Neural cell (in vitro differentiated cells): ENCODE measurements at regions not wholly inside any gene's neighbourhood (a gene's known extent, or its start where the extent isn't known, plus 50 kb on each side); places are given as distances from the start of the nearest gene placed in this dataset.

Experiments
- H2AFZ ChIP-seq: fragments of 200-600, 300-800 bp; sonication (generic), shearing (Covaris generic); 2 replicates; pipeline ENCODE4 v1.6.0; 2014; ENCODE audit warnings: low read depth, mild to moderate bottlenecking, antibody characterized with exemption, low read length, moderate library complexity
- H3F3A ChIP-seq: fragments of 200-600 bp; shearing (Covaris generic); 2 replicates; pipeline ENCODE4 v1.6.1; 2016; ENCODE audit warnings: mild to moderate bottlenecking, moderate library complexity, mixed read lengths, antibody characterized with exemption, low read length; ENCODE audit not compliant: insufficient read depth, poor library complexity, severe bottlenecking
- H3K27ac ChIP-seq: fragments of 200-600, 300-800 bp; sonication (generic), shearing (Covaris generic); 2 replicates; pipeline ENCODE4 v1.5.1; 2014; ENCODE audit warnings: mild to moderate bottlenecking, low read length, moderate library complexity
- H3K27me3 ChIP-seq: fragments of 300-800, 200-600 bp; sonication (generic), shearing (Covaris generic); 2 replicates; pipeline ENCODE4 v1.6.0; 2014; ENCODE audit warnings: mild to moderate bottlenecking, low read depth, low read length, moderate library complexity; ENCODE audit not compliant: insufficient read depth
- H3K36me3 ChIP-seq: fragments of 300-800, 200-600 bp; sonication (generic), shearing (Covaris generic); 2 replicates; pipeline ENCODE4 v1.5.1; 2014; ENCODE audit warnings: mild to moderate bottlenecking, antibody characterized with exemption, low read length, moderate library complexity; ENCODE audit not compliant: insufficient read depth
- H3K4me2 ChIP-seq: fragments of 300-800, 200-600 bp; sonication (generic), shearing (Covaris generic); 2 replicates; pipeline ENCODE4 v1.6.0; 2014; ENCODE audit warnings: mild to moderate bottlenecking, low read length
- H3K4me3 ChIP-seq: fragments of 300-800, 200-600 bp; sonication (generic), shearing (Covaris generic); 2 replicates; pipeline ENCODE4 v1.5.1; 2014; ENCODE audit warnings: mild to moderate bottlenecking, low read length, moderate library complexity
- H3K79me2 ChIP-seq: fragments of 200-600 bp; shearing (Covaris generic); replicated peaks from 2 replicates; pipeline ENCODE4 v1.6.0; 2014; ENCODE audit warnings: mild to moderate bottlenecking, low read length, moderate library complexity; ENCODE audit not compliant: insufficient read depth
- H3K9ac ChIP-seq: fragments of 300-800, 200-600 bp; sonication (generic), shearing (Covaris generic); 2 replicates; pipeline ENCODE4 v1.6.1; 2016; ENCODE audit warnings: mild to moderate bottlenecking, low read length, mixed read lengths
- H3K9me2 ChIP-seq: fragments of 200-600 bp; shearing (Covaris generic); 2 replicates; pipeline ENCODE4 v1.6.1; 2016; ENCODE audit warnings: mild to moderate bottlenecking, low read length, mixed read lengths; ENCODE audit not compliant: insufficient read depth
- H3K9me3 ChIP-seq: fragments of 200-600, 300-800 bp; sonication (generic), shearing (Covaris generic); 2 replicates; pipeline ENCODE4 v1.6.1; 2016; ENCODE audit warnings: mild to moderate bottlenecking, mixed run types, low read length, moderate library complexity, mixed read lengths
- H4K20me1 ChIP-seq: fragments of 200-600 bp; shearing (Covaris generic); 2 replicates; pipeline ENCODE4 v1.6.1; 2016; ENCODE audit warnings: mild to moderate bottlenecking, mixed run types; ENCODE audit not compliant: insufficient read depth
- EP300 ChIP-seq: fragments of 450-650 bp; conservative IDR thresholded peaks from 2 replicates; pipeline ENCODE4 v1.6.1; 2014; ENCODE audit warnings: antibody characterized with exemption, mild to moderate bottlenecking, moderate library complexity; ENCODE audit not compliant: poor library complexity, severe bottlenecking
- EZH2 ChIP-seq: fragments of 200-600, 300-800 bp; shearing (Covaris generic), sonication (generic); IDR thresholded peaks from 2 replicates; pipeline ENCODE4 v1.6.1; 2014; ENCODE audit warnings: antibody characterized with exemption, low read length, borderline replicate concordance, mild to moderate bottlenecking; ENCODE audit not compliant: insufficient read depth, poor library complexity, severe bottlenecking
- MXI1 ChIP-seq: fragments of 450-650 bp; conservative IDR thresholded peaks from 2 replicates; pipeline ENCODE4 v1.6.1; 2014; ENCODE audit warnings: antibody characterized with exemption, mild to moderate bottlenecking; ENCODE audit not compliant: poor library complexity, severe bottlenecking
- POLR2AphosphoS5 ChIP-seq: IDR thresholded peaks from 2 replicates; pipeline ENCODE4 v1.6.1; 2012
- RAD21 ChIP-seq: fragments of 450-650 bp; conservative IDR thresholded peaks from 2 replicates; pipeline ENCODE4 v1.6.1; 2014; ENCODE audit warnings: antibody characterized with exemption, mild to moderate bottlenecking, moderate library complexity
- SMC3 ChIP-seq: fragments of 450-650 bp; conservative IDR thresholded peaks from 2 replicates; pipeline ENCODE4 v1.6.1; 2014; ENCODE audit warnings: antibody characterized with exemption, mild to moderate bottlenecking, moderate library complexity; ENCODE audit not compliant: poor library complexity
- TAF1 ChIP-seq: IDR thresholded peaks from 2 replicates; pipeline ENCODE4 v1.6.1; 2012; ENCODE audit warnings: low read depth
- TF ChIP-seq, protein P1 (sequence below): IDR thresholded peaks from 2 replicates; pipeline ENCODE4 v1.6.1; 2012; ENCODE audit warnings: borderline replicate concordance
- TF ChIP-seq, protein P2 (sequence below): fragments of 450-650 bp; IDR thresholded peaks from 2 replicates; pipeline ENCODE4 v1.5.1; 2014; ENCODE audit warnings: antibody characterized with exemption, mild to moderate bottlenecking, moderate library complexity; ENCODE audit not compliant: poor library complexity, severe bottlenecking

DNA sequence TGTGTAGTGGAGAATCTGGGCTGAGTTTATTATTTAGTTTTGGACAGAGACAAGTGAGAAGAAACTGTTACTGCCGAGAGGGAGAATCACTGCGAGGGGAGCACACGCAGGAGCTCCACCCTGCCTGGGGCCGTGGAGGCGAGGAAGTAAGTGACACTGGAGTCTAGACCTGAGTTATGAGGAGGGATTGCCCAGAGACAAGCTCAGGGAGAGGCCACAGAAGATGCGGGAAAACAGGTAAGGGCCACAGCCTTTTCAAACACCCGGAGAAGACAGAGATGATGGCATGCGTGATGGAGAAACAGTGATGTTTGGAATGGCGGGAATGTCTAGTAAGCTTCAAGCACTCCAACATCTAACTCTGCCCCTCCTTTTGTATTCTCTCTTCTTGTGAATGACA lies 84.1 kb downstream of the TNFSF11 start:
- no peaks in the 10 kb centered on the region for H3K79me2 ChIP-seq
- no peak overlapping the region for H2AFZ ChIP-seq
- H3K36me3 ChIP-seq: no peaks in the 10 kb centered on the region
- no peak overlapping the region for H3K4me3 ChIP-seq
- no peak overlapping the region for H3K27ac ChIP-seq
- TF ChIP-seq, protein P1, sequence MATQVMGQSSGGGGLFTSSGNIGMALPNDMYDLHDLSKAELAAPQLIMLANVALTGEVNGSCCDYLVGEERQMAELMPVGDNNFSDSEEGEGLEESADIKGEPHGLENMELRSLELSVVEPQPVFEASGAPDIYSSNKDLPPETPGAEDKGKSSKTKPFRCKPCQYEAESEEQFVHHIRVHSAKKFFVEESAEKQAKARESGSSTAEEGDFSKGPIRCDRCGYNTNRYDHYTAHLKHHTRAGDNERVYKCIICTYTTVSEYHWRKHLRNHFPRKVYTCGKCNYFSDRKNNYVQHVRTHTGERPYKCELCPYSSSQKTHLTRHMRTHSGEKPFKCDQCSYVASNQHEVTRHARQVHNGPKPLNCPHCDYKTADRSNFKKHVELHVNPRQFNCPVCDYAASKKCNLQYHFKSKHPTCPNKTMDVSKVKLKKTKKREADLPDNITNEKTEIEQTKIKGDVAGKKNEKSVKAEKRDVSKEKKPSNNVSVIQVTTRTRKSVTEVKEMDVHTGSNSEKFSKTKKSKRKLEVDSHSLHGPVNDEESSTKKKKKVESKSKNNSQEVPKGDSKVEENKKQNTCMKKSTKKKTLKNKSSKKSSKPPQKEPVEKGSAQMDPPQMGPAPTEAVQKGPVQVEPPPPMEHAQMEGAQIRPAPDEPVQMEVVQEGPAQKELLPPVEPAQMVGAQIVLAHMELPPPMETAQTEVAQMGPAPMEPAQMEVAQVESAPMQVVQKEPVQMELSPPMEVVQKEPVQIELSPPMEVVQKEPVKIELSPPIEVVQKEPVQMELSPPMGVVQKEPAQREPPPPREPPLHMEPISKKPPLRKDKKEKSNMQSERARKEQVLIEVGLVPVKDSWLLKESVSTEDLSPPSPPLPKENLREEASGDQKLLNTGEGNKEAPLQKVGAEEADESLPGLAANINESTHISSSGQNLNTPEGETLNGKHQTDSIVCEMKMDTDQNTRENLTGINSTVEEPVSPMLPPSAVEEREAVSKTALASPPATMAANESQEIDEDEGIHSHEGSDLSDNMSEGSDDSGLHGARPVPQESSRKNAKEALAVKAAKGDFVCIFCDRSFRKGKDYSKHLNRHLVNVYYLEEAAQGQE: no peak
- no peak for TF ChIP-seq EP300
- TF ChIP-seq MXI1: no peak
- TF ChIP-seq SMC3: no peak
- no peak for TF ChIP-seq RAD21
- TF ChIP-seq POLR2AphosphoS5: no peak
- TF ChIP-seq TAF1: no peak
- TF ChIP-seq, protein P2, sequence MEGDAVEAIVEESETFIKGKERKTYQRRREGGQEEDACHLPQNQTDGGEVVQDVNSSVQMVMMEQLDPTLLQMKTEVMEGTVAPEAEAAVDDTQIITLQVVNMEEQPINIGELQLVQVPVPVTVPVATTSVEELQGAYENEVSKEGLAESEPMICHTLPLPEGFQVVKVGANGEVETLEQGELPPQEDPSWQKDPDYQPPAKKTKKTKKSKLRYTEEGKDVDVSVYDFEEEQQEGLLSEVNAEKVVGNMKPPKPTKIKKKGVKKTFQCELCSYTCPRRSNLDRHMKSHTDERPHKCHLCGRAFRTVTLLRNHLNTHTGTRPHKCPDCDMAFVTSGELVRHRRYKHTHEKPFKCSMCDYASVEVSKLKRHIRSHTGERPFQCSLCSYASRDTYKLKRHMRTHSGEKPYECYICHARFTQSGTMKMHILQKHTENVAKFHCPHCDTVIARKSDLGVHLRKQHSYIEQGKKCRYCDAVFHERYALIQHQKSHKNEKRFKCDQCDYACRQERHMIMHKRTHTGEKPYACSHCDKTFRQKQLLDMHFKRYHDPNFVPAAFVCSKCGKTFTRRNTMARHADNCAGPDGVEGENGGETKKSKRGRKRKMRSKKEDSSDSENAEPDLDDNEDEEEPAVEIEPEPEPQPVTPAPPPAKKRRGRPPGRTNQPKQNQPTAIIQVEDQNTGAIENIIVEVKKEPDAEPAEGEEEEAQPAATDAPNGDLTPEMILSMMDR: no peak
- no peak for TF ChIP-seq EZH2
- H3K27me3 ChIP-seq: no peaks in the 10 kb centered on the region
- no peak overlapping the region for H3K4me2 ChIP-seq
- no peaks in the 10 kb centered on the region for H4K20me1 ChIP-seq
- no peak overlapping the region for H3K9ac ChIP-seq
- H3K9me3 ChIP-seq: no peaks in the 10 kb centered on the region
- no peaks in the 10 kb centered on the region for H3F3A ChIP-seq
- H3K9me2 ChIP-seq: no peaks in the 10 kb centered on the region

DNA sequence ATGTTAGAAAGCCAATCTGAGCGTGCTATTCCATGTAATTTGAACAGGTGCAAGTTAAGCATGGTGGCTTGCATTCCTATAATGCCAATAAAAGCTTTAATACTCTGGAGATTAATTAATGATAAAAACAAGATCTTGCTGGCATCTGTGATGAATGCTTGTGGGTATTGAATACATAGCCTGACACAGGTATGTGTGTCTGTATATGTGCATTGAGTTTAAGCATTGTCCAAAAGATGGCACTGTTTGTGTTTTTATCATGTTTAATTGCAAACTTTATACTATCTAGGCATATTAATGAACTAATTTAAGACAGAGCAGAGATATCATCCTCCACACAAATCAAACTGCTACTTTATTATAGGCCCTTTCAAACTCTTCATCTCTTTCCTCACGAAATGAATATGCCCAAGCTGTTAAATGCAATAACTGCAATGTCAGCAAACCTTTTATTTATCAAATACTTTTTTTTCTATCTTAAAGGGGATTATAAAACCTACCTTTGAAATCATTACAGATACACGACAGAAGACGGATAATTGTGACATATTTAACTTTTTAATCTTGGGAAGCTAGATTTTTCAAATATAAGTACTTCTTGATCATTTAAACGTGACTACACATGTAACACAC lies 86.5 kb downstream of the TNFSF11 start:
- H4K20me1 ChIP-seq: no peaks in the 10 kb centered on the region
- no peaks in the 10 kb centered on the region for H3K79me2 ChIP-seq
- no peak overlapping the region for H3K9ac ChIP-seq
- peak; percentile 43 for TF ChIP-seq RAD21
- no peak for TF ChIP-seq TAF1
- TF ChIP-seq POLR2AphosphoS5: no peak
- no peak for TF ChIP-seq EZH2
- TF ChIP-seq, protein P1: no peak
- TF ChIP-seq, protein P2: peak; percentile 52
- no peak for TF ChIP-seq EP300
- no peak for TF ChIP-seq MXI1
- no peak for TF ChIP-seq SMC3
- no peak overlapping the region for H3K27ac ChIP-seq
- H3K27me3 ChIP-seq: no peaks in the 10 kb centered on the region
- H3K4me3 ChIP-seq: no peak overlapping the region
- no peaks in the 10 kb centered on the region for H3F3A ChIP-seq
- H3K9me3 ChIP-seq: no peaks in the 10 kb centered on the region
- no peaks in the 10 kb centered on the region for H3K9me2 ChIP-seq
- H3K4me2 ChIP-seq: no peak overlapping the region
- no peak overlapping the region for H2AFZ ChIP-seq
- no peaks in the 10 kb centered on the region for H3K36me3 ChIP-seq
